GM12878 (cell line): ENCODE measurements at regions not wholly inside any gene's neighbourhood (a gene's known extent, or its start where the extent isn't known, plus 50 kb on each side); places are given as distances from the start of the nearest gene placed in this dataset.

Source experiments
- ATAC-seq: fragments of 200-7000 bp; cut with Tn5 transposase; 3 replicates; pipeline ENCODE4 v1.9.1; 2020; ENCODE audit warnings: mild to moderate bottlenecking, moderate library complexity
- BruUV-seq: library from RNA; stranded (reverse); fragments of 400-500 nt; replicated peaks from 2 replicates; lab custom pipeline; 2021; lab: Mats Ljungman, UMichigan
- CTCF ChIA-PET: fragments of 300-600 bp; sonication (Branson Sonifier 250); formaldehyde crosslinking; extraction: SDS; loops from one replicate; lab custom pipeline; 2021; ENCODE audit warnings: inconsistent platforms; lab: Yijun Ruan, JAX
- POLR2A ChIA-PET: fragments of 350-600 bp; formaldehyde crosslinking; extraction: SDS; loops from one replicate; lab custom pipeline; 2021; ENCODE audit warnings: inconsistent platforms; lab: Charles Lee
- RAD21 ChIA-PET: fragments of 300-600 bp; sonication (Branson Sonifier 250); formaldehyde crosslinking; loops from one replicate; lab custom pipeline; 2023; ENCODE audit warnings: antibody characterized with exemption; ENCODE audit not compliant: unreplicated experiment; lab: Charles Lee
- SMC1A ChIA-PET: fragments of 300-600 bp; sonication (Branson Sonifier 250); formaldehyde crosslinking; loops from one replicate; lab custom pipeline; 2023; ENCODE audit not compliant: unreplicated experiment, uncharacterized antibody; lab: Charles Lee
- DNase-seq: peaks from one replicate; pipeline ENCODE4 v3.0.0-alpha.2; 2011; ENCODE audit warnings: low read depth, low spot score
- FAIRE-seq: peaks from 3 replicates; lab custom pipeline; 2011; peaks lifted over from hg19 to GRCh38; lab: Jason Lieb, UNC
- H2AFZ ChIP-seq: 2 replicates; pipeline ENCODE4 v1.6.0; 2011; ENCODE audit warnings: low read depth, low read length, control low read depth; ENCODE audit not compliant: control insufficient read depth
- H3K27ac ChIP-seq: 2 replicates; pipeline ENCODE4 v1.5.1; 2011; ENCODE audit warnings: control low read depth; ENCODE audit not compliant: control insufficient read depth, insufficient read depth
- H3K27me3 ChIP-seq, 2 experiments: replicated peaks in 1 of 2; 2 replicates each; pipeline versions ENCODE4 v1.6.0 to v1.6.1; 2011; ENCODE audit warnings: low read length in 1 of 2; ENCODE audit not compliant: control insufficient read depth in 2 of 2, insufficient read depth in 2 of 2
- H3K36me3 ChIP-seq, 2 experiments: 2 replicates each; pipeline ENCODE4 v1.5.1; 2011; ENCODE audit warnings: low read length in 1 of 2; ENCODE audit not compliant: control insufficient read depth in 2 of 2, insufficient read depth in 2 of 2
- H3K4me1 ChIP-seq: 2 replicates; pipeline ENCODE4 v1.6.1; 2011; ENCODE audit warnings: mild to moderate bottlenecking, low read length, moderate library complexity, mixed read lengths; ENCODE audit not compliant: control insufficient read depth, insufficient read depth
- H3K4me2 ChIP-seq: 2 replicates; pipeline ENCODE4 v1.6.0; 2011; ENCODE audit warnings: control low read depth; ENCODE audit not compliant: control insufficient read depth, insufficient read depth
- H3K4me3 ChIP-seq: fragments of 200-600 bp; sonication (generic); 2 replicates; pipeline ENCODE4 v1.5.1; 2016
- H3K79me2 ChIP-seq: 2 replicates; pipeline ENCODE4 v1.6.0; 2011; ENCODE audit warnings: low read length; ENCODE audit not compliant: control insufficient read depth, insufficient read depth
- H3K9ac ChIP-seq: 2 replicates; pipeline ENCODE4 v1.8.0; 2011; ENCODE audit warnings: low read length, control low read depth, mixed read lengths; ENCODE audit not compliant: control insufficient read depth, insufficient read depth
- H3K9me3 ChIP-seq: replicated peaks from 3 replicates; pipeline ENCODE4 v1.5.1; 2011; ENCODE audit warnings: mild to moderate bottlenecking, low read length; ENCODE audit not compliant: control insufficient read depth, insufficient read depth
- H4K20me1 ChIP-seq: 2 replicates; pipeline ENCODE4 v1.6.0; 2011; ENCODE audit not compliant: control insufficient read depth, insufficient read depth
- BCL3 ChIP-seq: IDR thresholded peaks from 2 replicates; pipeline ENCODE4 v1.6.1; 2011; ENCODE audit warnings: borderline replicate concordance, low read depth, mild to moderate bottlenecking, moderate library complexity, low read length; ENCODE audit not compliant: insufficient read depth, poor library complexity, severe bottlenecking
- NR2C1 ChIP-seq: fragments of 450-650 bp; IDR thresholded peaks from 2 replicates; pipeline ENCODE4 v1.6.1; 2017; ENCODE audit warnings: antibody characterized with exemption, mild to moderate bottlenecking, moderate library complexity
- SRF ChIP-seq, 2 experiments: IDR thresholded peaks; 2 replicates each; pipeline ENCODE4 v1.6.1; 2011; ENCODE audit warnings: low read depth in 2 of 2, low read length in 2 of 2, mild to moderate bottlenecking in 1 of 2, moderate library complexity in 1 of 2
- ZNF217 ChIP-seq: fragments of 450-650 bp; IDR thresholded peaks from 2 replicates; pipeline ENCODE4 v1.6.1; 2017; ENCODE audit warnings: antibody characterized with exemption, mild to moderate bottlenecking
- WGBS: methylation state at CpG from one replicate; pipeline ENCODE4 v1.1.6; 2016; ENCODE audit warnings: low lambda C conversion rate; ENCODE audit not compliant: insufficient replicate concordance, insufficient coverage; ENCODE audit errors: missing lambda C conversion rate; 5-methylcytosine and 5-hydroxymethylcytosine counted together
- in situ Hi-C: fragments of 300-500 bp; cut with MboI; formaldehyde crosslinking; loops from 9 replicates; pipeline ENCODE4 v1.14.3; 2018; ENCODE audit warnings: mixed read lengths
- intact Hi-C: fragments of 100-400 bp; cut with micrococcal nuclease; formaldehyde crosslinking; loops from one replicate; pipeline ENCODE4 v1.14.2; 2022; ENCODE audit not compliant: unreplicated experiment

- in situ Hi-C loops (no loop called here), intact Hi-C loops (no loop called here)
- H3K4me2 ChIP-seq = no peak overlapping the region
- DNase-seq (no peak), FAIRE-seq (no peak), ATAC-seq (no peak)
- WGBS = 93% methylated on average over 2 of the region's 2 CpGs
- CTCF ChIA-PET = no interaction called here
- no peak overlapping the region for H3K4me3 ChIP-seq
- SMC1A ChIA-PET = interaction anchor here (1.0 kb wide), 1 partner anchor 18 kb away, joined by 4 read pairs; no protein-coding TSS in a partner anchor
- RAD21 ChIA-PET = no interaction called here
- H3K9me3 ChIP-seq = no peaks in the 10 kb centered on the region
- no peaks in the 10 kb centered on the region for H4K20me1 ChIP-seq
- no peak for TF ChIP-seq NR2C1
- TF ChIP-seq ZNF217 = no peak
- TF ChIP-seq BCL3 = no peak
- TF ChIP-seq SRF (IDR thresholded peaks at IDR 0.05; ENCODE audit: low read depth in 2 of 2, low read length in 2 of 2) = no peak
- H3K4me1 ChIP-seq = no peaks in the 10 kb centered on the region
- no peak overlapping the region for H3K27ac ChIP-seq
- BruUV-seq = no TSS peak
- no peaks in the 10 kb centered on the region for H3K79me2 ChIP-seq
- POLR2A ChIA-PET = no interaction called here
- H3K36me3 ChIP-seq = no peaks in the 10 kb centered on the region
- H3K9ac ChIP-seq = no peak overlapping the region
- no peaks in the 10 kb centered on the region for H3K27me3 ChIP-seq
- H2AFZ ChIP-seq = no peak overlapping the region
These were observed 108.2 kb upstream of the IFNE start for GRCh38 chr9:21590058-21590996.
